MM.1S (cell line): ENCODE measurements at regions not wholly inside any gene's neighbourhood (a gene's known extent, or its start where the extent isn't known, plus 50 kb on each side); places are given as distances from the start of the nearest gene placed in this dataset.

Source experiments
- DNase-seq: peaks from one replicate; pipeline ENCODE4 v3.0.0-alpha.2; 2015
- H2AFZ ChIP-seq: fragments of 300-600 bp; sonication (generic); 2 replicates; pipeline ENCODE4 v1.6.0; 2016; ENCODE audit warnings: antibody characterized with exemption, low read length
- H3F3A ChIP-seq: fragments of 300-600 bp; sonication (generic); 2 replicates; pipeline ENCODE4 v1.6.1; 2016; ENCODE audit warnings: mild to moderate bottlenecking, antibody characterized with exemption, low read length, moderate library complexity, mixed read lengths; ENCODE audit not compliant: insufficient read depth
- H3K27ac ChIP-seq: fragments of 300-600 bp; sonication (generic); 2 replicates; pipeline ENCODE4 v1.5.1; 2016; ENCODE audit warnings: mild to moderate bottlenecking, low read length
- H3K27me3 ChIP-seq: fragments of 300-600 bp; sonication (generic); replicated peaks from 2 replicates; pipeline ENCODE4 v1.6.0; 2016; ENCODE audit warnings: low read length; ENCODE audit not compliant: insufficient read depth
- H3K36me3 ChIP-seq: fragments of 300-600 bp; sonication (generic); replicated peaks from 2 replicates; pipeline ENCODE4 v1.6.1; 2016; ENCODE audit warnings: mild to moderate bottlenecking, low read length, mixed read lengths; ENCODE audit not compliant: insufficient read depth
- H3K4me1 ChIP-seq: fragments of 300-600 bp; sonication (generic); 2 replicates; pipeline ENCODE4 v1.6.1; 2016; ENCODE audit warnings: low read length, mixed read lengths
- H3K4me2 ChIP-seq: fragments of 300-600 bp; sonication (generic); 2 replicates; pipeline ENCODE4 v1.6.0; 2016; ENCODE audit warnings: low read depth, low read length
- H3K4me3 ChIP-seq: fragments of 300-600 bp; sonication (generic); 2 replicates; pipeline ENCODE4 v1.5.1; 2016; ENCODE audit warnings: low read length, mixed read lengths
- H3K79me2 ChIP-seq: fragments of 300-600 bp; sonication (generic); 2 replicates; pipeline ENCODE4 v1.6.1; 2016; ENCODE audit warnings: mixed run types, low read length, mixed read lengths
- H3K9ac ChIP-seq: fragments of 300-600 bp; sonication (generic); 2 replicates; pipeline ENCODE4 v1.6.1; 2016; ENCODE audit warnings: low read length, mixed read lengths
- H3K9me2 ChIP-seq: fragments of 300-600 bp; sonication (generic); replicated peaks from 2 replicates; pipeline ENCODE4 v1.6.1; 2016; ENCODE audit warnings: mild to moderate bottlenecking, low read length, mixed read lengths; ENCODE audit not compliant: insufficient read depth
- H3K9me3 ChIP-seq: fragments of 300-600 bp; sonication (generic); replicated peaks from 2 replicates; pipeline ENCODE4 v1.6.1; 2016; ENCODE audit warnings: mild to moderate bottlenecking, low read length, mixed read lengths; ENCODE audit not compliant: insufficient read depth
- H4K20me1 ChIP-seq: fragments of 300-600 bp; sonication (generic); 2 replicates; pipeline ENCODE4 v1.6.1; 2016; ENCODE audit warnings: mild to moderate bottlenecking, low read length, moderate library complexity, mixed read lengths; ENCODE audit not compliant: insufficient read depth
- CTCF ChIP-seq: fragments of 300-600 bp; sonication (generic); IDR thresholded peaks from 2 replicates; pipeline ENCODE4 v1.5.1; 2016; ENCODE audit warnings: antibody characterized with exemption, low read length, mixed read lengths
- EZH2 ChIP-seq: fragments of 300-600 bp; sonication (generic); optimal IDR thresholded peaks from 2 replicates; pipeline ENCODE3; 2017; ENCODE audit warnings: low read depth, mild to moderate bottlenecking, antibody characterized with exemption, low read length, mixed read lengths
- EZH2phosphoT487 ChIP-seq: fragments of 300-600 bp; sonication (generic); IDR thresholded peaks from 2 replicates; pipeline ENCODE4 v1.6.1; 2018; ENCODE audit warnings: antibody characterized with exemption, low read length

- H3K4me3 ChIP-seq, result no peak overlapping the region
- no peaks in the 10 kb centered on the region for H3F3A ChIP-seq
- no peaks in the 10 kb centered on the region for H3K4me1 ChIP-seq
- no peak for TF ChIP-seq EZH2phosphoT487
- TF ChIP-seq EZH2, result no peak
- TF ChIP-seq CTCF, result no peak
- H3K4me2 ChIP-seq, result no peak overlapping the region
- no peaks in the 10 kb centered on the region for H3K79me2 ChIP-seq
- no peaks in the 10 kb centered on the region for H4K20me1 ChIP-seq
- no peak overlapping the region for H3K9ac ChIP-seq
- H3K9me2 ChIP-seq, result no peaks in the 10 kb centered on the region
- no peak overlapping the region for H3K27ac ChIP-seq
- no peaks in the 10 kb centered on the region for H3K9me3 ChIP-seq
- DNase-seq, result no peak
- H2AFZ ChIP-seq, result no peak overlapping the region
- no peaks in the 10 kb centered on the region for H3K27me3 ChIP-seq
- no peaks in the 10 kb centered on the region for H3K36me3 ChIP-seq
These were observed 884.8 kb downstream of the METTL15 start for GRCh38 chr11:28992996-28993395.

- no peak for DNase-seq
- H3K36me3 ChIP-seq, result no peaks in the 10 kb centered on the region
- H3K27me3 ChIP-seq, result no peaks in the 10 kb centered on the region
- H3K4me3 ChIP-seq, result no peak overlapping the region
- no peaks in the 10 kb centered on the region for H3K9me2 ChIP-seq
- no peaks in the 10 kb centered on the region for H3K4me1 ChIP-seq
- no peak overlapping the region for H3K4me2 ChIP-seq
- no peaks in the 10 kb centered on the region for H3K9me3 ChIP-seq
- H2AFZ ChIP-seq, result no peak overlapping the region
- no peaks in the 10 kb centered on the region for H4K20me1 ChIP-seq
- no peak for TF ChIP-seq CTCF
- TF ChIP-seq EZH2phosphoT487, result no peak
- TF ChIP-seq EZH2, result no peak
- H3K27ac ChIP-seq, result no peak overlapping the region
- no peaks in the 10 kb centered on the region for H3K79me2 ChIP-seq
- no peak overlapping the region for H3K9ac ChIP-seq
- H3F3A ChIP-seq, result no peaks in the 10 kb centered on the region
These were observed 876.0 kb downstream of the METTL15 start for GRCh38 chr11:28984231-28984630.

- no peaks in the 10 kb centered on the region for H3F3A ChIP-seq
- no peaks in the 10 kb centered on the region for H3K9me3 ChIP-seq
- no peak overlapping the region for H3K4me2 ChIP-seq
- no peaks in the 10 kb centered on the region for H3K4me1 ChIP-seq
- H2AFZ ChIP-seq, result no peak overlapping the region
- TF ChIP-seq EZH2phosphoT487 (no peak), EZH2 (no peak), CTCF (no peak)
- H3K4me3 ChIP-seq, result no peak overlapping the region
- no peaks in the 10 kb centered on the region for H3K9me2 ChIP-seq
- no peak for DNase-seq
- H3K79me2 ChIP-seq, result no peaks in the 10 kb centered on the region
- H3K36me3 ChIP-seq, result no peaks in the 10 kb centered on the region
- H3K9ac ChIP-seq, result no peak overlapping the region
- H3K27ac ChIP-seq, result no peak overlapping the region
- no peaks in the 10 kb centered on the region for H4K20me1 ChIP-seq
- H3K27me3 ChIP-seq, result no peaks in the 10 kb centered on the region
These were observed 875.6 kb downstream of the METTL15 start for GRCh38 chr11:28983780-28984179.

GRCh38 chr11:28981381-28981780 is 873.2 kb downstream of the METTL15 start:
- H2AFZ ChIP-seq, result no peak overlapping the region
- H3K27me3 ChIP-seq, result no peaks in the 10 kb centered on the region
- no peaks in the 10 kb centered on the region for H3K36me3 ChIP-seq
- TF ChIP-seq EZH2phosphoT487 (no peak), CTCF (no peak), EZH2 (no peak)
- no peak overlapping the region for H3K9ac ChIP-seq
- no peak overlapping the region for H3K4me2 ChIP-seq
- H3K9me3 ChIP-seq, result no peaks in the 10 kb centered on the region
- no peak for DNase-seq
- H3K27ac ChIP-seq, result no peak overlapping the region
- H3K4me3 ChIP-seq, result no peak overlapping the region
- H3K9me2 ChIP-seq, result no peaks in the 10 kb centered on the region
- H3K4me1 ChIP-seq, result no peaks in the 10 kb centered on the region
- H3K79me2 ChIP-seq, result no peaks in the 10 kb centered on the region
- H4K20me1 ChIP-seq, result no peaks in the 10 kb centered on the region
- 0 out of 2 replicates have a peak, but pooled peaks cover 3% of the 10 kb centered on the region for H3F3A ChIP-seq
